Gastroesophageal sphincter (tissue), 4 donors: ENCODE measurements at regions not wholly inside any gene's neighbourhood (a gene's known extent, or its start where the extent isn't known, plus 50 kb on each side); places are given as distances from the start of the nearest gene placed in this dataset.

Experiments
- ATAC-seq: fragments of 150-250 bp; one replicate; pipeline ENCODE4 v1.9.1; 2016; ENCODE audit warnings: mild to moderate bottlenecking, moderate library complexity
- H3K27ac ChIP-seq, 4 donors: fragments of 200-600 bp; sonication (generic) in 3 of 4; 1 replicate in 3 of 4; 2 replicates in 1 of 4; pipeline ENCODE4 v1.5.1; 2016 to 2019
- H3K27me3 ChIP-seq: fragments of 200-600 bp; sonication (generic); one replicate; pipeline ENCODE4 v1.5.1; 2019
- H3K36me3 ChIP-seq, 2 donors: fragments of 200-600 bp; sonication (generic); one replicate each; pipeline ENCODE4 v1.5.1; 2019; ENCODE audit warnings: control low read depth in 1 of 2
- H3K4me1 ChIP-seq, 3 donors: fragments of 200-600 bp; sonication (generic); 1 replicate in 2 of 3; 2 replicates in 1 of 3; pipeline ENCODE4 v1.5.1; 2016 to 2019; ENCODE audit warnings: control low read depth in 2 of 3
- H3K4me3 ChIP-seq, 2 donors: fragments of 200-600 bp; sonication (generic); one replicate each; pipeline ENCODE4 v1.5.1; 2019; ENCODE audit warnings: mild to moderate bottlenecking in 1 of 2, moderate library complexity in 1 of 2
- H3K9me3 ChIP-seq, 3 donors: fragments of 200-600 bp; sonication (generic); one replicate each; pipeline ENCODE4 v1.5.1; 2017 to 2019; ENCODE audit warnings: control low read depth in 2 of 3
- EP300 ChIP-seq: sonication (generic); formaldehyde crosslinking; IDR thresholded peaks from one replicate; pipeline ENCODE4 v1.6.1; 2017; ENCODE audit warnings: antibody characterized with exemption, mild to moderate bottlenecking
- POLR2A ChIP-seq, 2 donors: fragments of 450-650 bp; IDR thresholded peaks; one replicate each; pipeline ENCODE4 v1.6.1; 2017; ENCODE audit warnings: antibody characterized with exemption in 2 of 2, mild to moderate bottlenecking in 2 of 2, moderate library complexity in 1 of 2
- POLR2AphosphoS5 ChIP-seq: sonication (generic); formaldehyde crosslinking; IDR thresholded peaks from one replicate; pipeline ENCODE4 v1.6.1; 2017; ENCODE audit warnings: antibody characterized with exemption
- WGBS, 2 donors: methylation state at CpG; one replicate each; pipeline ENCODE4 v1.1.5; 2018; ENCODE audit warnings: low coverage in 1 of 2; 5-methylcytosine and 5-hydroxymethylcytosine counted together
- TF ChIP-seq, protein P1 (sequence below), 4 experiments: fragments of 200-600 bp in 2 of 4; fragments of 450-650 bp in 2 of 4; sonication (generic) in 1 of 4; IDR thresholded peaks; one replicate each; pipeline ENCODE4 v1.5.1; 2017 to 2019; ENCODE audit warnings: antibody characterized with exemption in 4 of 4, mild to moderate bottlenecking in 2 of 4, moderate library complexity in 2 of 4

GRCh38 chr9:15047028-15047551, 136.9 kb upstream of the FREM1 start:
- Histone ChIP-seq H3K27ac (no peak overlapping the region), H3K9me3 (no peaks in the 10 kb centered on the region), H3K27me3 (no peaks in the 10 kb centered on the region), H3K36me3 (no peaks in the 10 kb centered on the region), H3K4me1 (no peaks in the 10 kb centered on the region), H3K4me3 (no peak overlapping the region)
- TF ChIP-seq EP300: no peak
- TF ChIP-seq POLR2A (IDR thresholded peaks at IDR 0.05): no peak
- TF ChIP-seq, protein P1, sequence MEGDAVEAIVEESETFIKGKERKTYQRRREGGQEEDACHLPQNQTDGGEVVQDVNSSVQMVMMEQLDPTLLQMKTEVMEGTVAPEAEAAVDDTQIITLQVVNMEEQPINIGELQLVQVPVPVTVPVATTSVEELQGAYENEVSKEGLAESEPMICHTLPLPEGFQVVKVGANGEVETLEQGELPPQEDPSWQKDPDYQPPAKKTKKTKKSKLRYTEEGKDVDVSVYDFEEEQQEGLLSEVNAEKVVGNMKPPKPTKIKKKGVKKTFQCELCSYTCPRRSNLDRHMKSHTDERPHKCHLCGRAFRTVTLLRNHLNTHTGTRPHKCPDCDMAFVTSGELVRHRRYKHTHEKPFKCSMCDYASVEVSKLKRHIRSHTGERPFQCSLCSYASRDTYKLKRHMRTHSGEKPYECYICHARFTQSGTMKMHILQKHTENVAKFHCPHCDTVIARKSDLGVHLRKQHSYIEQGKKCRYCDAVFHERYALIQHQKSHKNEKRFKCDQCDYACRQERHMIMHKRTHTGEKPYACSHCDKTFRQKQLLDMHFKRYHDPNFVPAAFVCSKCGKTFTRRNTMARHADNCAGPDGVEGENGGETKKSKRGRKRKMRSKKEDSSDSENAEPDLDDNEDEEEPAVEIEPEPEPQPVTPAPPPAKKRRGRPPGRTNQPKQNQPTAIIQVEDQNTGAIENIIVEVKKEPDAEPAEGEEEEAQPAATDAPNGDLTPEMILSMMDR (IDR thresholded peaks at IDR 0.05): no peak
- no peak for TF ChIP-seq POLR2AphosphoS5
- WGBS, 2 donors: 83 to 91% methylated on average over 5 of the region's 5 CpGs
- ATAC-seq: no peak

DNA sequence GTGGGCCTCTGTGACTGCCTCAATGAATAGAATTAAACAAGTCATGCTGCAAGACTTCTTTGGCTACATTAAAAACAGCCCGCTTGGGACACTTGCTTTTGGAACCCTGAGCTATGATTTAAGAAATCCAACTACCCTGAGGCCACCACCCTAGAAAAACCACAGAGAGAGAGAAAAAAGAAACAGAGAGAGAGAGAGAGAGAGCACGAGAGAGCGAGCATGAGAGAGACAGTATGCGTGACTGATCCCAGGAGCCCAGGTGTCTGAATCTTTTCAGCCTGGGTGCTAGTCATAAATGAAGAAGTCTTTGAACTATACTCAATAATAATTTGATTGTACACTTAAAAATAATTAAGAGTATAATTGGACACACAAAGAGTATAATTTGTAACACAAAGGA, 123.1 kb upstream of the FREM1 start:
- no peak for ATAC-seq
- TF ChIP-seq, protein P1 (IDR thresholded peaks at IDR 0.05): no peak
- no peak for TF ChIP-seq POLR2A (IDR thresholded peaks at IDR 0.05)
- TF ChIP-seq POLR2AphosphoS5: no peak
- no peak for TF ChIP-seq EP300
- no peak overlapping the region for H3K4me3 ChIP-seq
- 73 to 94% methylated on average over 3 to 4 of the region's 4 CpGs for WGBS, 2 donors
- no peaks in the 10 kb centered on the region for H3K36me3 ChIP-seq
- no peak overlapping the region for H3K27ac ChIP-seq
- peaks cover 0 to 4% (median 0%) of the 10 kb centered on the region in 3 donors for H3K9me3 ChIP-seq
- no peaks in the 10 kb centered on the region for H3K27me3 ChIP-seq
- H3K4me1 ChIP-seq: no peaks in the 10 kb centered on the region

- H3K27me3 ChIP-seq: no peaks in the 10 kb centered on the region
- ATAC-seq: no peak
- peaks cover 0 to 4% (median 0%) of the 10 kb centered on the region in 3 donors for H3K9me3 ChIP-seq
- H3K4me1 ChIP-seq: no peaks in the 10 kb centered on the region
- no peak overlapping the region for H3K27ac ChIP-seq
- H3K36me3 ChIP-seq: no peaks in the 10 kb centered on the region
- TF ChIP-seq EP300 (no peak), POLR2A (IDR thresholded peaks at IDR 0.05) (no peak), POLR2AphosphoS5 (no peak)
- TF ChIP-seq, protein P1 (IDR thresholded peaks at IDR 0.05): no peak
- no peak overlapping the region for H3K4me3 ChIP-seq
- WGBS, 2 donors: 70 to 80% methylated on average over 1 of the region's 1 CpG
Measured at GRCh38 chr9:15032860-15033259, 122.6 kb upstream of the FREM1 start.

DNA sequence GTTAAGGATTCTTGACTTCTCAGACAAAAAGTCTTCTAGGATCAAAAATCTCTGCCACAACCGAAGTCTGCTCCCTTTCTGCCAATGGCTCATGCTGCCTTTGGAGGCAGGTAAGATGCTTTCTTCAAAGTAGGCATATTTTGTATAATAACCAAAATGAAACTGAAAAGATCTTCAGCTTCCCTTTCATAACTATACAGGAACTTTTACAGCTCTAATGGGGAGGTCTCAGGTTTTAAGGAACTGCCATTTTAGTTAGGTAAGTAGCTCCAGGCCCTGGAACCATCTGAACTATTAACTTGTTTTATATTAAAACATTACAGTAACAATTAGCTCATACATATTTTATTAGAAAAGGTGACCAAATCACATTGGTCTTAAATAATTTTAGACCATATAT, 110.9 kb upstream of the FREM1 start:
- TF ChIP-seq POLR2AphosphoS5 (no peak), POLR2A (IDR thresholded peaks at IDR 0.05) (no peak), EP300 (no peak)
- TF ChIP-seq, protein P1 (IDR thresholded peaks at IDR 0.05): no peak
- Histone ChIP-seq H3K27me3 (no peaks in the 10 kb centered on the region), H3K4me1 (no peaks in the 10 kb centered on the region), H3K27ac (no peak overlapping the region), H3K4me3 (no peak overlapping the region), H3K9me3 (no peaks in the 10 kb centered on the region), H3K36me3 (no peaks in the 10 kb centered on the region)
- 67 to 76% methylated on average over 1 of the region's 1 CpG for WGBS, 2 donors
- ATAC-seq: no peak

DNA sequence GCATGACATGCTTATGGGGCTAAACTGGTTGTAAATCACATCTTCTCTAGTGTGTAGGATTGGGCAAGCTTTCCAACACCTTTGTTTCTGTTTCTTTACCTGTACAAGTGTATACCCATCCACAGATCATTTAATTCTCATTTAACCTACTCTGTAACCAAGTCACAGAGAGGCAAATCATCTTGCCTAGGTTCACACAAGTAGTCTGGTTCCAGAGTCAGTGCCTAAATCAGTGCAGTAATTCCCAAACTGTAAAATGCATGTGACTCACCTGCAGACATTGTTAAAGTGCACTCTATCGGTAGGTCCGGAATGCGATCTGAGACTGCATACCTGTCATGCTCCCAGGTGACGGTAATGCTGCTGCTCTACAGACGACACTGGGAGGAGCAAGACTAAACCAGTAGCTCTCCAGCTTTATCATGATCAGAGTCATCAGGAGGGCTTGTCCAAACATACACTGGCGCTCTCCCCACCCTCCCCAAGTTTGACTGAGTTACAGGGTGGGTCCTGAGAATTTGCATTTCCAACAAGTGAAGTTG, 107.9 kb upstream of the FREM1 start:
- Histone ChIP-seq H3K4me3 (no peak overlapping the region), H3K27ac (no peak overlapping the region), H3K36me3 (no peaks in the 10 kb centered on the region), H3K4me1 (no peaks in the 10 kb centered on the region), H3K9me3 (no peaks in the 10 kb centered on the region), H3K27me3 (no peaks in the 10 kb centered on the region)
- no peak for ATAC-seq
- 69 to 90% methylated on average over 2 to 5 of the region's 6 CpGs for WGBS, 2 donors
- TF ChIP-seq POLR2A (IDR thresholded peaks at IDR 0.05) (no peak), POLR2AphosphoS5 (no peak), EP300 (no peak)
- TF ChIP-seq, protein P1 (IDR thresholded peaks at IDR 0.05): no peak
